GM19467 (cell line): ENCODE measurements at regions not wholly inside any gene's neighbourhood (a gene's known extent, or its start where the extent isn't known, plus 50 kb on each side); places are given as distances from the start of the nearest gene placed in this dataset.

Experiments
- ATAC-seq: cut with Tn5 transposase; IDR thresholded peaks from one replicate; pipeline ENCODE4 v1.9.1; 2021; ENCODE audit warnings: mild to moderate bottlenecking, moderate library complexity; ENCODE audit not compliant: unreplicated experiment

- ATAC-seq: no peak
Observed at GRCh38 chr20:41952166-41952565, 334.0 kb upstream of the CHD6 start.

GRCh38 chr20:41951615-41952014 lies 333.4 kb upstream of the CHD6 start:
- no peak for ATAC-seq

GRCh38 chr20:41939659-41940058 lies 321.5 kb upstream of the CHD6 start:
- ATAC-seq: no peak

- ATAC-seq: no peak
Observed at GRCh38 chr20:41938353-41938752, 320.2 kb upstream of the CHD6 start.

- ATAC-seq: no peak
Observed at GRCh38 chr20:41935259-41935791, 317.1 kb upstream of the CHD6 start.

GRCh38 chr20:41932431-41932830 lies 314.3 kb upstream of the CHD6 start:
- no peak for ATAC-seq

GRCh38 chr20:41927655-41928054 lies 309.5 kb upstream of the CHD6 start:
- ATAC-seq: no peak

- ATAC-seq: no peak
Observed at GRCh38 chr20:41927189-41927588, 309.0 kb upstream of the CHD6 start.

- no peak for ATAC-seq
Observed at GRCh38 chr20:41925476-41925875, 307.3 kb upstream of the CHD6 start.

GRCh38 chr20:41923624-41924023 lies 305.4 kb upstream of the CHD6 start:
- ATAC-seq: no peak

GRCh38 chr20:41913146-41913545 lies 295.0 kb upstream of the CHD6 start:
- no peak for ATAC-seq

GRCh38 chr20:41910558-41910957 lies 292.4 kb upstream of the CHD6 start:
- no peak for ATAC-seq

- no peak for ATAC-seq
Observed at GRCh38 chr20:41905199-41905598, 287.0 kb upstream of the CHD6 start.

GRCh38 chr20:41903586-41903985 lies 285.4 kb upstream of the CHD6 start:
- ATAC-seq: no peak

GRCh38 chr20:41902346-41902745 lies 284.2 kb upstream of the CHD6 start:
- ATAC-seq: no peak

GRCh38 chr20:41900201-41900691 lies 282.1 kb upstream of the CHD6 start:
- ATAC-seq: no peak

GRCh38 chr20:41897708-41898107 lies 279.5 kb upstream of the CHD6 start:
- ATAC-seq: no peak

- ATAC-seq: no peak
Observed at GRCh38 chr20:41895241-41896032, 277.3 kb upstream of the CHD6 start.

GRCh38 chr20:41894255-41894963 lies 276.2 kb upstream of the CHD6 start:
- no peak for ATAC-seq

- ATAC-seq: no peak
Observed at GRCh38 chr20:41892031-41892430, 273.9 kb upstream of the CHD6 start.

- no peak for ATAC-seq
Observed at GRCh38 chr20:41889844-41890224, 271.7 kb upstream of the CHD6 start.
